H1 (cell line): ENCODE measurements at regions not wholly inside any gene's neighbourhood (a gene's known extent, or its start where the extent isn't known, plus 50 kb on each side); places are given as distances from the start of the nearest gene placed in this dataset.

Source experiments
- CTCF ChIA-PET: fragments of 300-600 bp; sonication (Branson Sonifier 250); formaldehyde crosslinking; loops from one replicate; lab custom pipeline; 2021; ENCODE audit not compliant: partially characterized antibody; lab: Charles Lee
- POLR2A ChIA-PET: fragments of 300-600 bp; sonication (Branson Sonifier 250); formaldehyde crosslinking; loops from one replicate; lab custom pipeline; 2021; ENCODE audit warnings: inconsistent platforms; ENCODE audit not compliant: partially characterized antibody; lab: Charles Lee
- DNase-seq, 2 experiments: peaks; one replicate each; pipeline versions ENCODE4 v3.0.0 to v3.0.0-alpha.2; 2010 to 2022; ENCODE audit warnings: low spot score in 2 of 2, low read depth in 1 of 2, mixed read lengths in 1 of 2
- FAIRE-seq: peaks from 2 replicates; lab custom pipeline; 2011; peaks lifted over from hg19 to GRCh38; lab: Jason Lieb, UNC
- H2AFZ ChIP-seq: 2 replicates; pipeline ENCODE4 v1.8.1; 2012; ENCODE audit warnings: low read length, inconsistent platforms
- H2AK5ac ChIP-seq: 2 replicates; pipeline ENCODE4 v1.6.1; 2013; ENCODE audit warnings: low read depth, low read length
- H2BK120ac ChIP-seq: replicated peaks from 2 replicates; pipeline ENCODE3; 2013; ENCODE audit warnings: low read depth, low read length, inconsistent platforms
- H2BK12ac ChIP-seq: 2 replicates; pipeline ENCODE4 v1.6.1; 2013; ENCODE audit warnings: low read depth, low read length
- H2BK15ac ChIP-seq: 2 replicates; pipeline ENCODE4 v1.6.1; 2013; ENCODE audit warnings: low read length
- H2BK20ac ChIP-seq: 2 replicates; pipeline ENCODE4 v1.6.1; 2013; ENCODE audit warnings: low read length
- H2BK5ac ChIP-seq: 2 replicates; pipeline ENCODE4 v1.6.1; 2013; ENCODE audit warnings: low read depth, low read length
- H3K14ac ChIP-seq: 2 replicates; pipeline ENCODE4 v1.6.1; 2013; ENCODE audit warnings: inconsistent platforms; ENCODE audit not compliant: insufficient read length
- H3K18ac ChIP-seq: 2 replicates; pipeline ENCODE4 v1.6.1; 2013; ENCODE audit warnings: low read length; ENCODE audit errors: extremely low read depth
- H3K23ac ChIP-seq: 2 replicates; pipeline ENCODE4 v1.6.1; 2013; ENCODE audit warnings: inconsistent platforms; ENCODE audit not compliant: insufficient read length
- H3K23me2 ChIP-seq: 2 replicates; pipeline ENCODE4 v1.6.1; 2013; ENCODE audit warnings: low read depth, low read length
- H3K27ac ChIP-seq: 2 replicates; pipeline ENCODE4 v1.6.1; 2011; ENCODE audit warnings: low read depth, low read length, inconsistent platforms
- H3K27me3 ChIP-seq, 4 experiments: replicated peaks in 1 of 4; 1 replicate in 1 of 4; 2 replicates in 3 of 4; pipeline versions ENCODE4 v1.6.1 to v1.8.1; 2011 to 2013; ENCODE audit warnings: low read length in 3 of 4, mild to moderate bottlenecking in 3 of 4, inconsistent platforms in 2 of 4, mixed read lengths in 2 of 4, moderate library complexity in 1 of 4; ENCODE audit not compliant: control insufficient read depth in 3 of 4, insufficient read depth in 3 of 4; ENCODE audit errors: extremely low read depth in 1 of 4
- H3K36me3 ChIP-seq, 4 experiments: 2 replicates each; pipeline versions ENCODE4 v1.6.1 to v1.8.1; 2011 to 2013; ENCODE audit warnings: mild to moderate bottlenecking in 4 of 4, low read length in 3 of 4, moderate library complexity in 2 of 4, control low read depth in 1 of 4, inconsistent platforms in 1 of 4; ENCODE audit not compliant: insufficient read depth in 4 of 4, control insufficient read depth in 2 of 4
- H3K4ac ChIP-seq: replicated peaks from 2 replicates; pipeline ENCODE3; 2013; ENCODE audit warnings: low read length, low read depth, mixed read lengths, inconsistent platforms; ENCODE audit not compliant: insufficient read length
- H3K4me1 ChIP-seq, 4 experiments: replicated peaks in 1 of 4; 1 replicate in 1 of 4; 2 replicates in 3 of 4; pipeline versions ENCODE4 v1.6.1 to v1.8.1; 2011 to 2013; ENCODE audit warnings: low read length in 3 of 4, inconsistent platforms in 2 of 4, mixed read lengths in 1 of 4; ENCODE audit not compliant: insufficient read depth in 4 of 4, control insufficient read depth in 3 of 4
- H3K4me2 ChIP-seq, 2 experiments: 2 replicates each; pipeline versions ENCODE4 v1.6.1 to v1.8.1; 2011 to 2013; ENCODE audit warnings: low read depth in 2 of 2, low read length in 2 of 2, control low read depth in 1 of 2, inconsistent platforms in 1 of 2, mild to moderate bottlenecking in 1 of 2; ENCODE audit not compliant: insufficient read depth in 1 of 2
- H3K4me3 ChIP-seq, 4 experiments: fragments of 200-600, 300-600 bp in 1 of 4; sonication (generic), shearing (Covaris generic), sonication (Bioruptor Twin) in 1 of 4; 2 replicates each; pipeline versions ENCODE4 v1.5.1 to v1.8.1; 2011 to 2016; ENCODE audit warnings: low read length in 4 of 4, low read depth in 3 of 4, control low read depth in 2 of 4, inconsistent platforms in 2 of 4, mild to moderate bottlenecking in 2 of 4, mixed read lengths in 1 of 4, moderate library complexity in 1 of 4; ENCODE audit not compliant: insufficient read depth in 2 of 4; ENCODE audit errors: extremely low read depth in 1 of 4
- H3K56ac ChIP-seq: replicated peaks from 2 replicates; pipeline ENCODE3; 2013; ENCODE audit warnings: low read depth, mild to moderate bottlenecking, mixed read lengths, low read length, inconsistent platforms; ENCODE audit not compliant: insufficient read length
- H3K79me1 ChIP-seq: 2 replicates; pipeline ENCODE4 v1.6.1; 2013; ENCODE audit warnings: low read depth, low read length, control low read depth
- H3K79me2 ChIP-seq, 2 experiments: 2 replicates each; pipeline versions ENCODE4 v1.6.1 to v1.8.1; 2012 to 2013; ENCODE audit warnings: low read length in 2 of 2, mild to moderate bottlenecking in 2 of 2, inconsistent platforms in 1 of 2; ENCODE audit not compliant: insufficient read depth in 2 of 2, control insufficient read depth in 1 of 2
- H3K9ac ChIP-seq, 4 experiments: replicated peaks in 1 of 4; 1 replicate in 1 of 4; 2 replicates in 3 of 4; pipeline versions ENCODE4 v1.6.1 to v1.8.1; 2011 to 2013; ENCODE audit warnings: low read depth in 3 of 4, low read length in 3 of 4, control low read depth in 2 of 4, mild to moderate bottlenecking in 2 of 4, moderate library complexity in 2 of 4, inconsistent platforms in 1 of 4; ENCODE audit errors: extremely low read depth in 1 of 4
- H3K9me3 ChIP-seq, 2 experiments: 2 replicates each; pipeline versions ENCODE4 v1.6.1 to v1.8.1; 2012 to 2013; ENCODE audit warnings: mild to moderate bottlenecking in 2 of 2, moderate library complexity in 2 of 2, control low read depth in 1 of 2, inconsistent platforms in 1 of 2, low read depth in 1 of 2, low read length in 1 of 2, mixed read lengths in 1 of 2; ENCODE audit not compliant: insufficient read depth in 2 of 2
- H4K20me1 ChIP-seq, 2 experiments: replicated peaks in 1 of 2; 2 replicates each; pipeline versions ENCODE3 to v1.8.1; 2011 to 2013; ENCODE audit warnings: inconsistent platforms in 2 of 2, low read length in 2 of 2, mild to moderate bottlenecking in 1 of 2; ENCODE audit not compliant: insufficient read depth in 2 of 2, control insufficient read depth in 1 of 2
- H4K5ac ChIP-seq: 2 replicates; pipeline ENCODE4 v1.6.1; 2013; ENCODE audit warnings: low read length, low read depth, mixed read lengths, inconsistent platforms; ENCODE audit not compliant: insufficient read length
- H4K8ac ChIP-seq: 2 replicates; pipeline ENCODE4 v1.8.0; 2013; ENCODE audit warnings: mild to moderate bottlenecking, moderate library complexity, low read length, inconsistent platforms; ENCODE audit not compliant: insufficient read depth; ENCODE audit errors: extremely low read depth
- H4K91ac ChIP-seq: replicated peaks from 2 replicates; pipeline ENCODE3; 2013; ENCODE audit warnings: low read length, mixed read lengths, inconsistent platforms; ENCODE audit not compliant: insufficient read length
- CHD2 ChIP-seq: IDR thresholded peaks from 2 replicates; pipeline ENCODE4 v1.6.1; 2012; ENCODE audit warnings: low read length, improper control_type of control experiment
- FOSL1 ChIP-seq: IDR thresholded peaks from 2 replicates; pipeline ENCODE4 v1.6.1; 2011; ENCODE audit warnings: mild to moderate bottlenecking, low read depth, low read length, moderate library complexity; ENCODE audit not compliant: insufficient read depth
- JUND ChIP-seq: IDR thresholded peaks from 2 replicates; pipeline ENCODE4 v1.6.1; 2011; ENCODE audit warnings: mild to moderate bottlenecking, improper control_type of control experiment, low read length
- MAFK ChIP-seq: IDR thresholded peaks from 2 replicates; pipeline ENCODE4 v1.6.1; 2012; ENCODE audit warnings: low read depth, mild to moderate bottlenecking, improper control_type of control experiment, low read length
- SAP30 ChIP-seq: fragments of 300-600 bp; sonication (generic); IDR thresholded peaks from 2 replicates; pipeline ENCODE4 v1.7.1; 2012; ENCODE audit warnings: low read length, moderate library complexity, mild to moderate bottlenecking, inconsistent platforms; ENCODE audit not compliant: insufficient read depth, insufficient replicate concordance
- SIN3A ChIP-seq, 2 experiments: IDR thresholded peaks in 1 of 2; conservative IDR thresholded peaks in 1 of 2; 2 replicates each; pipeline ENCODE4 v1.6.1; 2011 to 2012; ENCODE audit warnings: low read length in 2 of 2, improper control_type of control experiment in 1 of 2, low read depth in 1 of 2, mild to moderate bottlenecking in 1 of 2
- WGBS, 2 experiments: shearing (Covaris generic) in 1 of 2; methylation state at CpG; one replicate each; pipeline versions ENCODE4 v1.1.6 to v1.1.7; 2013 to 2015; ENCODE audit warnings: low lambda C conversion rate in 2 of 2, mixed read lengths in 2 of 2, inconsistent platforms in 1 of 2, low coverage in 1 of 2, missing lambda C conversion rate in 1 of 2; ENCODE audit not compliant: insufficient replicate concordance in 2 of 2, insufficient coverage in 1 of 2, insufficient read length in 1 of 2; ENCODE audit errors: extremely low coverage in 1 of 2, missing lambda C conversion rate in 1 of 2; 5-methylcytosine and 5-hydroxymethylcytosine counted together
- TF ChIP-seq, protein P1 (sequence below): IDR thresholded peaks from 2 replicates; pipeline ENCODE4 v1.6.1; 2011; ENCODE audit warnings: low read depth, mild to moderate bottlenecking, low read length; ENCODE audit not compliant: insufficient read depth
- TF ChIP-seq, protein P2 (sequence below): IDR thresholded peaks from 2 replicates; pipeline ENCODE4 v1.6.1; 2012; ENCODE audit warnings: low read length, inconsistent platforms

DNA sequence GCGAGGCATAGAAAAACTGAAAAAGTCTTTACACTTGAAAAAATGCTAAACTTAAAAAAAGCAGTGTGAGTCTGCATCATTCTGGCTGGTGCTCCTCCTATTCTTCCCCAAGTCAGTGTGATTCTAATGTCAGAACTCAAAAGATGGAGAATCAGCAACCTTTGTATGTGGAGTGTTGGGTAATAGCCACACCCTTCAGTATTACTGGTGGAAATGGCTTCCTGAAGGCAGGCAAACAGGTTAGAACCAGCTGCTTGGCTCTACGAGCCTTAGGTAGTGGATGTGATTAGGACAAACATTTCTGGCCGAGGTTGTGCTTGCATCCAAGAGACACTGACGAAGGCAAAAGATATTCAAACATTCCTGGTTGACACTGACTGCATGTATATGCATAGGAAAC, 353.4 kb upstream of the TACR3 start:
- 85% methylated on average over 4 of the region's 4 CpGs; no CpG with 5 or more reads in 1 of the 2 experiments for WGBS, 2 experiments
- Histone ChIP-seq H4K8ac (no peak overlapping the region), H2AK5ac (no peak overlapping the region), H3K4me2 (no peak overlapping the region), H3K27ac (no peak overlapping the region), H3K27me3 (no peaks in the 10 kb centered on the region), H2BK5ac (no peak overlapping the region), H2BK12ac (0 out of 2 replicates have a peak overlapping the region, but pooled peaks have one; percentile 50), H3K18ac (no peak overlapping the region), H4K20me1 (no peaks in the 10 kb centered on the region), H3K23me2 (no peaks in the 10 kb centered on the region), H3K36me3 (no peaks in the 10 kb centered on the region), H3K9ac (no peak overlapping the region), H3K14ac (no peak overlapping the region), H3K23ac (no peak overlapping the region), H3K79me2 (no peaks in the 10 kb centered on the region), H3K9me3 (no peaks in the 10 kb centered on the region), H3K4me3 (no peak overlapping the region), H2AFZ (peak overlapping the region; percentile 79; the same call in 1 of the 2 replicates), H4K91ac (no peak overlapping the region), H3K4ac (no peak overlapping the region), H4K5ac (no peak overlapping the region), H3K4me1 (no peaks in the 10 kb centered on the region), H2BK120ac (no peak overlapping the region), H3K79me1 (no peaks in the 10 kb centered on the region), H2BK15ac (no peak overlapping the region), H3K56ac (no peak overlapping the region), H2BK20ac (no peak overlapping the region)
- FAIRE-seq: no peak
- TF ChIP-seq FOSL1: no peak
- no peak for TF ChIP-seq JUND
- TF ChIP-seq SIN3A (conservative IDR thresholded peaks at IDR 0.05 in 1 of 2, IDR thresholded peaks at IDR 0.05 in 1 of 2; ENCODE audit: low read depth in 1 of 2, low read length in 2 of 2): no peak
- TF ChIP-seq, protein P1, sequence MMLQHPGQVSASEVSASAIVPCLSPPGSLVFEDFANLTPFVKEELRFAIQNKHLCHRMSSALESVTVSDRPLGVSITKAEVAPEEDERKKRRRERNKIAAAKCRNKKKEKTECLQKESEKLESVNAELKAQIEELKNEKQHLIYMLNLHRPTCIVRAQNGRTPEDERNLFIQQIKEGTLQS: no peak
- TF ChIP-seq CHD2: no peak
- TF ChIP-seq MAFK: no peak
- no peak for TF ChIP-seq SAP30
- TF ChIP-seq, protein P2, sequence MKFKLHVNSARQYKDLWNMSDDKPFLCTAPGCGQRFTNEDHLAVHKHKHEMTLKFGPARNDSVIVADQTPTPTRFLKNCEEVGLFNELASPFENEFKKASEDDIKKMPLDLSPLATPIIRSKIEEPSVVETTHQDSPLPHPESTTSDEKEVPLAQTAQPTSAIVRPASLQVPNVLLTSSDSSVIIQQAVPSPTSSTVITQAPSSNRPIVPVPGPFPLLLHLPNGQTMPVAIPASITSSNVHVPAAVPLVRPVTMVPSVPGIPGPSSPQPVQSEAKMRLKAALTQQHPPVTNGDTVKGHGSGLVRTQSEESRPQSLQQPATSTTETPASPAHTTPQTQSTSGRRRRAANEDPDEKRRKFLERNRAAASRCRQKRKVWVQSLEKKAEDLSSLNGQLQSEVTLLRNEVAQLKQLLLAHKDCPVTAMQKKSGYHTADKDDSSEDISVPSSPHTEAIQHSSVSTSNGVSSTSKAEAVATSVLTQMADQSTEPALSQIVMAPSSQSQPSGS: no peak
- CTCF ChIA-PET: interaction anchor here (0.9 kb wide), 1 partner anchor 8 kb away, joined by 4 read pairs; no protein-coding TSS in a partner anchor
- DNase-seq: no peak
- POLR2A ChIA-PET: no interaction called here
